A549 (cell line): ENCODE measurements at regions not wholly inside any gene's neighbourhood (a gene's known extent, or its start where the extent isn't known, plus 50 kb on each side); places are given as distances from the start of the nearest gene placed in this dataset.

Source experiments
- CTCF ChIP-seq: fragments of >200 bp; sonication (Bioruptor Twin); formaldehyde crosslinking; IDR thresholded peaks from 3 replicates; pipeline ENCODE4 v1.5.1; 2016
- HMGXB4 ChIP-seq: fragments of 250-450 bp; sonication (Bioruptor Pico); IDR thresholded peaks from 2 replicates; pipeline ENCODE4 v1.5.0; 2021; ENCODE audit warnings: mild to moderate bottlenecking, moderate library complexity, borderline replicate concordance
- HOXA7 ChIP-seq: fragments of 250-450 bp; sonication (Bioruptor Pico); IDR thresholded peaks from 2 replicates; pipeline ENCODE4 v1.5.0; 2020; ENCODE audit warnings: mild to moderate bottlenecking, moderate library complexity
- MAFK ChIP-seq: fragments of 450-650 bp; IDR thresholded peaks from 2 replicates; pipeline ENCODE4 v1.6.1; 2014; ENCODE audit not compliant: partially characterized antibody
- ZFP36 ChIP-seq: fragments of 450-650 bp; IDR thresholded peaks from 2 replicates; pipeline ENCODE4 v1.6.1; 2014; ENCODE audit warnings: borderline replicate concordance; ENCODE audit not compliant: partially characterized antibody

GRCh38 chrX:38985945-38986344, 184.7 kb downstream of the MID1IP1 start:
- TF ChIP-seq ZFP36 (no peak), CTCF (no peak), HMGXB4 (CRISPR knock-in tag) (no peak), MAFK (no peak), HOXA7 (no peak)
